ENCODE measurements at regions not wholly inside any gene's neighbourhood (a gene's known extent, or its start where the extent isn't known, plus 50 kb on each side); places are given as distances from the start of the nearest gene placed in this dataset.

- DNase-seq (ENCODE audit: low read depth, low spot score): no peak
- Histone ChIP-seq H2AFZ (ENCODE audit: low read depth, low read length, poor library complexity, severe bottlenecking) (no peak overlapping the region), H3K4me3 (replicated peaks in 1 of 2; ENCODE audit: low read depth in 1 of 2, low read length in 2 of 2) (no peak overlapping the region), H3K36me3 (ENCODE audit: control insufficient read depth in 1 of 2, insufficient read depth in 2 of 2, low read length in 2 of 2) (no peaks in the 10 kb centered on the region), H3K27me3 (ENCODE audit: insufficient read depth, low read length) (peaks cover 15% of the 10 kb centered on the region), H3K27ac (ENCODE audit: low read depth, low read length) (no peak overlapping the region), H3K9ac (ENCODE audit: low read length) (no peak overlapping the region), H3K4me1 (ENCODE audit: control insufficient read depth in 1 of 2, insufficient read depth in 2 of 2, low read length in 2 of 2) (no peaks in the 10 kb centered on the region), H3K79me2 (ENCODE audit: insufficient read depth, low read length) (no peaks in the 10 kb centered on the region), H3K4me2 (ENCODE audit: low read length) (no peak overlapping the region), H3K9me3 (ENCODE audit: control insufficient read depth in 1 of 2, insufficient read depth in 1 of 2, low read depth in 1 of 2, low read length in 2 of 2) (no peaks in the 10 kb centered on the region), H4K20me1 (ENCODE audit: insufficient read depth) (no peaks in the 10 kb centered on the region), H3K9me2 (ENCODE audit: insufficient read depth) (no peaks in the 10 kb centered on the region)
- POLR2A ChIA-PET: no interaction called here
- RAD21 ChIA-PET (ENCODE audit: low non-redundant PET in 1 of 2, low total read pairs in 2 of 2, uncharacterized antibody in 2 of 2, unreplicated experiment in 2 of 2): no interaction called here
- BruUV-seq (replicated peaks): no TSS peak
- intact Hi-C loops (cut with micrococcal nuclease): no loop called here
- no peak for ATAC-seq
- TF ChIP-seq CEBPB (IDR thresholded peaks at IDR 0.05; ENCODE audit: low read depth) (no peak), ZFX (IDR thresholded peaks at IDR 0.05) (no peak), ELF1 (IDR thresholded peaks at IDR 0.05; ENCODE audit: borderline replicate concordance, low read depth) (no peak), REST (IDR thresholded peaks at IDR 0.05; ENCODE audit: low read depth) (no peak), RAD21 (IDR thresholded peaks at IDR 0.05; ENCODE audit: low read depth) (no peak), YY1 (IDR thresholded peaks at IDR 0.05; ENCODE audit: extremely low read depth, insufficient replicate concordance, low read depth, low read length) (no peak), EZH2 (IDR thresholded peaks at IDR 0.05) (no peak), TCF7L2 (IDR thresholded peaks at IDR 0.05; ENCODE audit: borderline replicate concordance, extremely low read depth, insufficient read depth, insufficient read length) (no peak), CBX3 (IDR thresholded peaks at IDR 0.05; ENCODE audit: low read depth) (no peak), MAX (IDR thresholded peaks at IDR 0.05) (no peak), CTCF (IDR thresholded peaks at IDR 0.05 in 2 of 3, conservative IDR thresholded peaks at IDR 0.05 in 1 of 3; ENCODE audit: borderline replicate concordance in 1 of 3, insufficient read depth in 1 of 3, low read depth in 2 of 3, low read length in 2 of 3) (no peak), SP1 (IDR thresholded peaks at IDR 0.05; ENCODE audit: low read depth) (no peak), ZBTB33 (IDR thresholded peaks at IDR 0.05; ENCODE audit: extremely low read depth, insufficient replicate concordance, low read length) (no peak), SIN3A (IDR thresholded peaks at IDR 0.05; ENCODE audit: low read depth) (no peak), ATF3 (IDR thresholded peaks at IDR 0.05) (no peak), ZNF274 (IDR thresholded peaks at IDR 0.05; ENCODE audit: low read depth, low read length) (no peak), SRF (IDR thresholded peaks at IDR 0.05; ENCODE audit: low read depth) (no peak), FOSL1 (IDR thresholded peaks at IDR 0.05; ENCODE audit: low read depth) (no peak)
- CTCF ChIA-PET: no interaction called here
These were observed 213.1 kb upstream of the LRIG1 start for GRCh38 chr3:66713921-66714320.

All from HCT116 (cell line).